ENCODE measurements at regions not wholly inside any gene's neighbourhood (a gene's known extent, or its start where the extent isn't known, plus 50 kb on each side); places are given as distances from the start of the nearest gene placed in this dataset.

DNA sequence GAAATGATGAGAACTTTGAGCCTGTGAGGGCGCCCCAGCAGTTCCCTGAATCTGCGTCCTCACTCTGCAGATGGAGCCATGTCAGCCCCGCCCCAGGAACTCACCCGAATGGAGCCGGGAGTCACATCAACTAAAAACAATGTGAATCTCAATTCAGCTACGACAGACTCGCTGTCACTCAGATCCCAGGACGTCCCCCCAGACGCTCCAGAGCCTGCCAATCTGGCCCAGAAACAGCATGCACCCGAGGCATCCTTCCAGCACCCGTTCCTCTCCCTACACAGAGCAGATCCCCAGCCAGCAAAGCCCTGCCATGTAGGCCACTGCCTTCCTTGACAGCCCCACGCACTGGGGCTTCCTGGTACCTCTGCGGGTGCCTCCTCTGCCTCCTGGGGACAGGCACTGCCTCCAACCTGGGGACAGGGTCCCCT is 248.0 kb downstream of the TTLL2 start:
- H3K4me1 ChIP-seq: peaks cover 3% of the 10 kb centered on the region
- ATAC-seq: peak in 1 of 2 donors; percentile 14
- no peaks in the 10 kb centered on the region for H3K36me3 ChIP-seq
- H3K4me3 ChIP-seq: no peak overlapping the region
- H3K9me3 ChIP-seq: no peaks in the 10 kb centered on the region
- H3K27ac ChIP-seq: no peak overlapping the region
- no peaks in the 10 kb centered on the region for H3K27me3 ChIP-seq (ENCODE audit: low read depth)
- DNase-seq: no peak
- intact Hi-C loops (cut with DNase I): no loop called here
- TF ChIP-seq, protein P1, sequence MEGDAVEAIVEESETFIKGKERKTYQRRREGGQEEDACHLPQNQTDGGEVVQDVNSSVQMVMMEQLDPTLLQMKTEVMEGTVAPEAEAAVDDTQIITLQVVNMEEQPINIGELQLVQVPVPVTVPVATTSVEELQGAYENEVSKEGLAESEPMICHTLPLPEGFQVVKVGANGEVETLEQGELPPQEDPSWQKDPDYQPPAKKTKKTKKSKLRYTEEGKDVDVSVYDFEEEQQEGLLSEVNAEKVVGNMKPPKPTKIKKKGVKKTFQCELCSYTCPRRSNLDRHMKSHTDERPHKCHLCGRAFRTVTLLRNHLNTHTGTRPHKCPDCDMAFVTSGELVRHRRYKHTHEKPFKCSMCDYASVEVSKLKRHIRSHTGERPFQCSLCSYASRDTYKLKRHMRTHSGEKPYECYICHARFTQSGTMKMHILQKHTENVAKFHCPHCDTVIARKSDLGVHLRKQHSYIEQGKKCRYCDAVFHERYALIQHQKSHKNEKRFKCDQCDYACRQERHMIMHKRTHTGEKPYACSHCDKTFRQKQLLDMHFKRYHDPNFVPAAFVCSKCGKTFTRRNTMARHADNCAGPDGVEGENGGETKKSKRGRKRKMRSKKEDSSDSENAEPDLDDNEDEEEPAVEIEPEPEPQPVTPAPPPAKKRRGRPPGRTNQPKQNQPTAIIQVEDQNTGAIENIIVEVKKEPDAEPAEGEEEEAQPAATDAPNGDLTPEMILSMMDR (IDR thresholded peaks at IDR 0.05): no peak

DNA sequence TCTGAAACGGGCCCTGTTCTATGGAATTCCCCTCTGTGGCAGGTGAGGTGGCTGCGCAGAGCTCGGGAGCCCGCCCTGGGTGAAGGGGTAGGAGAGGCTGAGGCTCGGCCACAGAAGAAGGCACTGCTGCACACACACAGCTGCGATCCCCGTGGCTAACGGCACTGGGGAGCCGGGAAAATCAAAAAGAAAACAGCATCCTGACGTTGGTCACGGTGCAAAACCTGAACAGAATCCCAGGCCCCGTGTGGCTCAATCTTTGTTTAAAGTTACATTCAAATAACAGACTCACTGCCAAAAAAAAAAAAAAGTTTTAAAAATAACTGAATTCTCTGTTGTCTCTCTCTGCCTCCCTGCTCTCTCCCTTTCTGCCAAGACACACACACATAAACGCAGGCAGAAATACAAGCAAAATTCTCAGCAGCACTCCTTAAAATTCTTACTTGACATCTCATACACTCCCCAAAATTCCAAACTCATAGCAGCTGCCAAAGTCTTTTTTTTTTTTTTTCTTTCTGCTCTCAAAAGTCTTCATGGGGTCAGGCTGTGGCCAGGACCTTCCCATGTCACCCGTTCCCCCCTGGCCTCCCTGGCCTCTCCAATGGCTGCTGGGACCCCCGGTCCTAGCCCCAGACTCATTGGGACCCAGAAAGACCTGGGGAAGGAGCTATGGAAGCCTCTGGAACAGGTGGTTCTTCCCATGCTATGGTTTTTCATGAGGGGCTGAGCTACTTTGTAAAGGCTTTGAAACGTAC is 248.8 kb downstream of the TTLL2 start:
- Histone ChIP-seq H3K9me3 (no peaks in the 10 kb centered on the region), H3K27ac (no peak overlapping the region), H3K36me3 (no peaks in the 10 kb centered on the region), H3K4me3 (no peak overlapping the region), H3K27me3 (ENCODE audit: low read depth) (no peaks in the 10 kb centered on the region), H3K4me1 (peaks cover 3% of the 10 kb centered on the region)
- intact Hi-C loops (cut with DNase I): no loop called here
- peak in 1 of 2 donors; percentile 38 for ATAC-seq
- no peak for DNase-seq
- TF ChIP-seq, protein P1 (IDR thresholded peaks at IDR 0.05): no peak

DNA sequence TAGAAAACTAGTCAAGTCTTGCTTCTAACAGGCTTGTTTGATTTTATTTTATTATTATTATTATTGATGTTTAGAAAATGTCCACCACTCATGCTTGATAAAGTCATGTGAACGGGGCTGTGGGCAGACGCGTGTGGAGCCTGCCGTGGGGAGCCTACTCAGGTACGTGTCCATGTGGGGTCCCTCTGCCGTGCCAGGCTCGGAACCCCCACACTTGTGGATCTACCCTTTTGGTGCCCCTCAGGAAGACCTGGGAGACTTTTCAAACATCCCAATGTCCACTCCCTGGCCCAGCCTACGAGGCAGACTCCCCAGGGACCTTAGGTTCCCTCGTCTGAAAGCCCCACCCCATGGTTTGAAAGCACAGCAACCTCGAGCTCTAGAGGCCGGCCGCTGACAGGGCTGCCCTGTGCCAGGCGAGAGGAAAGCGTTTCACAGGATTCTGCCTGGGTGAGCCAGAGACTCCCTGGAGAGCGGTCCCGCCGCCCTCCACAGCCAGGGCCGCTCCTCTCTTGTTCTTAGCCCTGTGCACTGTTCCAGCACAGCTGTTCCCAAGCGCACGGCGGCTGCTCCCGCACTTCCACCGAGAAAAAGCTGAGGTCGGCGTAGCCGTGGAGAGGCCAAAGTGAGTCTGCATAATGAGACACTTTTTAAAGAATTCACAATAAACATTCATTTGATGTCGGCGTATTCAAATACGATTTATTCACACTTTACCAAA is 249.7 kb downstream of the TTLL2 start:
- no peaks in the 10 kb centered on the region for H3K27me3 ChIP-seq (ENCODE audit: low read depth)
- ATAC-seq: peak in 1 of 2 donors; percentile 22
- intact Hi-C loops (cut with DNase I): no loop called here
- H3K4me1 ChIP-seq: peaks cover 3% of the 10 kb centered on the region
- H3K27ac ChIP-seq: no peak overlapping the region
- no peak for DNase-seq
- H3K36me3 ChIP-seq: no peaks in the 10 kb centered on the region
- TF ChIP-seq, protein P1 (IDR thresholded peaks at IDR 0.05): no peak
- no peaks in the 10 kb centered on the region for H3K9me3 ChIP-seq
- no peak overlapping the region for H3K4me3 ChIP-seq

DNA sequence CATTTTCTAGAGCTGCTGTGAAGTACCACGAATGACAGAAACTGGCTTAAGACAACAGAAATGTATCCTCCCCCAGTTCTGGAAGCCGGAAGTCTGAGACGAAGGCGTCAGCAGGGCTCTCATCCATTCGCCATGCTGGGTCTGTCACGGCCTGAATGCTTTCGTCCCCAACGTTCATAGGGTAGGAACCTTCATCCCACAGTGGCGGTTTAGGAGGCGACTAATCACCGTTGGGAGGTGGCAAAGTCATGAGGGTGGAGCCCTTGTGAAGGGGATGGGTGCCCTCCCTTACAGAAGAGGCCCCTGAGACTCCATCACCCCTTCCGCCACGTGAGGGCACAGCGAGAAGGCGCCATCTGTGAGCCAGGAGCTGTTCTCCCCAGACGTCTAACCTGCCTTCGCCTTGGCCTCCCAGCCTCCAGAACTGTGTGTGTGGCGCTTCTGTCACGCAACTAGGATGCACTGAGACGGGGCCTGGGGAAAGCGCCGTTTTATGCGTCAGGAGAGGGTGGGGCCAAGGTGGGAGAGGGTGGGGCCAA is 250.3 kb downstream of the TTLL2 start:
- no peak for DNase-seq
- H3K27ac ChIP-seq: no peak overlapping the region
- no peaks in the 10 kb centered on the region for H3K9me3 ChIP-seq
- intact Hi-C loops (cut with DNase I): no loop called here
- no peaks in the 10 kb centered on the region for H3K36me3 ChIP-seq
- ATAC-seq: no peak
- peaks cover 3% of the 10 kb centered on the region for H3K4me1 ChIP-seq
- TF ChIP-seq, protein P1 (IDR thresholded peaks at IDR 0.05): no peak
- no peak overlapping the region for H3K4me3 ChIP-seq
- no peaks in the 10 kb centered on the region for H3K27me3 ChIP-seq (ENCODE audit: low read depth)

DNA sequence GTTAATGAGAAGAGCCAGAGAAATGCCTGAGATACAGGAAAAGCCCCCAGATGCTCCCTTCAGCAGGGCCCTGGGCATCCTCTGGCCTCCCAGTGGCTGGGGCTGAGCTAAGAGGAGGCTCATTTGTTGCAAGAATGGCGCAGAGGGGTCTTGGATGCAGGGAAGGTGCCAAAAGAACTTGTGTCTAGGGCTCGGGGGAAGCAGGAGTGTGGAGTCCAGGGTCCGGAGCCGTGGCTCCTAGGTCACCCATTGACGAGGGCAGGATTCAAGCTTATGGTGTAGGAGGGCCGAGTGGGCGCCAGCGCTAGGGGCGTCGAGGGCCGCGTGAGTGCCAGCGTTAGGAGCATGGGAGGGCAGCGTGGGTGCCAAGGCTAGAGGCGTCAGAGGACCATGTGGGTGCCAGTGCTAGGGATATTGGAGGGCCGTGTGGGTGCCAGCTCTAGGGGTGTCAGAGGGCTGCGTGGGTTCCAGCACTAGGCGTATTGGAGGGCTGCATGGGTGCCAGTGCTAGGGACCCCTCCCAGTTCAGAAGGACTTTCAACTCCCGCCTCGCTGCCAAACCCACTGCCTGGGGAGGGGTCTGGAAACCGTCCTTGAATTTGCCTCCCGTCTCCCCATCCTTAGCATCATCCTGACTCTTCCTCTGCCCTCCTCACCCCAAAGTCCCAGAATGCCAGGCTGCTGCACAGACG is 250.5 kb upstream of the AFDN start:
- Histone ChIP-seq H3K4me1 (peaks cover 3% of the 10 kb centered on the region), H3K36me3 (no peaks in the 10 kb centered on the region), H3K27ac (no peak overlapping the region), H3K4me3 (no peak overlapping the region), H3K27me3 (ENCODE audit: low read depth) (no peaks in the 10 kb centered on the region), H3K9me3 (no peaks in the 10 kb centered on the region)
- ATAC-seq (no peak), DNase-seq (no peak)
- TF ChIP-seq, protein P1 (IDR thresholded peaks at IDR 0.05): no peak
- intact Hi-C loops (cut with DNase I): no loop called here
